Activated T-cell treated with anti-CD3 and anti-CD28 coated beads for 1 hour (primary cell): ENCODE measurements at regions not wholly inside any gene's neighbourhood (a gene's known extent, or its start where the extent isn't known, plus 50 kb on each side); places are given as distances from the start of the nearest gene placed in this dataset.
"Not testable (repeated sequence)": the region's sequence is repeated elsewhere in the genome, so short reads cannot be mapped to it uniquely, and the experiment has no call there.

ENCODE experiments used
- DNase-seq: peaks from one replicate; pipeline ENCODE4 v3.0.0-alpha.2; 2020; ENCODE audit warnings: low read depth

DNA sequence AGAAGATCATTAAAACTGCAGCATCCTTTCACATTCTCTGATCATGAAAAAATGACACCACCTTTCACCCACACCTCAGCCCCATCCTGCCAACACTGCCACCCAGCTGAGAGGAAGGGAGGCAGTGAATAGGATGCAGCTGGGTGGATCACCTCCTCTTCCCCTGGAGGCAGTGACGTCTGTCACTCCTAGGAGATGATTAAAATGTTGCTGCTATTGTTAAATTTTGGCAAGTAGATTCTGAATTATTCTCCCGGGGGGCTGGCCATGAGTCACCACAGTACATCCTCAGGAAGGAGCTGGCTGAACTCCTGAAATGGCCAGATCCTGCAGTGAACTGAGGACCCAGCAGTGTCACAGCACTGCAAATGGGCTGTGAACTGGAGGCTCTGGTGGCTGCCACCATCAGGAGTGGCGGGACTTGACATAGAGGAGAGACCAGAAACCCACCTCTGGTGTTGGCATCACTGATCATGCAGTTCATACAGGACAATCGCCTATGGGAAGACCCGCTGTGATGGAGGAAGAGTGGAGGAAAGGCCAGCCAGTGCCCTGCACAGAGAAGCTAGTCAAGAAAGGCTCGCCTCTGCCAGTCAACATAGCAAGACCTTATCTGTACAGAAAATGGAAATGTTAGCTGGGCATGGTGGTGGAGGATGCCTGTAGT, 199.1 kb downstream of the FAM43A start:
- DNase-seq: no peak

GRCh38 chr3:194885766-194886165, 200.1 kb downstream of the FAM43A start:
- no peak for DNase-seq

DNA sequence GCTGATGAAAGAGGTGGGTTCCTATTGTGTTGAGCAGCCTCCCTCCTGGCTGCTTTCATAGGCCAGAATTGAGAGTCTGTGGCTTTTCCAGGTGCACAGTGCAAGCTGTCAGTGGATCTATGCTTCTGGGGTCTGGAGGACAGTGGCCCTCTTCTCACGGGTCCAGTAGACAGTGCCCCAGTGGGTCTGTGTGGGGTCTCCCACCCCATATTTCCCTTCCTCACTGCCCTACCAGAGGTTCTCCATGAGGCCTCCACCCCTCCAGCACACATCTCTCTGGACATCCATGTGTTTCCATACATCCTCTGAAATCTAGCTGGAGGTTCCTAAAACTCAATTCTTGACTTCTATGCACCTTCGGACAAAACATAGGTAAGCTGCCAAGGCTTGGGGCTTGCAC, 201.2 kb downstream of the FAM43A start:
- no peak for DNase-seq

GRCh38 chr3:194888062-194888461, 202.4 kb downstream of the FAM43A start:
- not testable (repeated sequence) for DNase-seq

- DNase-seq: no peak
Measured at GRCh38 chr3:194888916-194889315, 203.2 kb downstream of the FAM43A start.

- DNase-seq: no peak
Measured at GRCh38 chr3:194890091-194890490, 204.4 kb downstream of the FAM43A start.

DNA sequence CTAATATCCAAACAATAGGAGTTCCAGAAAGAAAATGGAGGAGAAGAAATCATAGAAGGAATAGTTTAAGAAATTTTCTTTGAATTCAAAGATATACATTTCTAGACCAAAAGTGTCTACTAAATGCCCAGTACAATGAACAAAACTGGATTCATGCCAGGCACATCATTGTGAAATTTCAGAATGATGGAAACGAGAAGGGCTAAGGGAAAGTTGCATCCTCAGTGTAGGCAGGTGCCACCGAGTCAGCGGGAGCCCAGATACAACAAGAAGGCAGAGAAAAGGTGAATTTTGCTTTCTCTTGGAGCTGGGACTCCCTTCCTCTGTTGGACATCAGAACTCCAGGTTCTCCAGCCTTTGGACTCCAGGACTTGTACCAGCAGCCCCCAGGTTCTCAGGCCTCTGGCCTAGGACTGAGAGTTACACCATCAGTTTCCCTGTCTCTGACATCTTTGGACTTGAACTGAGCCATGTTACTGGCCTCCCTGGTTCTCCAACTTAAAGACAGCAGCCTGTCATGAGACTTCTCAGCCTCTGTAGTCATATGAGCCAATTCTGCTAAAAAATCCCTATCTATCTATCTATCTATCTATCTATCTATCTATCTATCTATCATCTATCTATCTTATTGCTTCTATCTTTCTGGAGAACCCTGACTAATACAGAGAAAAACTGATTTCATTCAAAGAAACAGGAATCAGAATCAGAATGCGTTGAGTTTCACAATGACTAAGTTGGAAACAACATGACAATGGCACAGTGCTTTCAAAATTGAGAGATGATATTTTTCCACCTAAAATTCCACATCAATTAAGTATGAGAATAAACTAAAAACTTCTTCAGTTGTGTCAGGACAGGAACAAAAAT, 207.7 kb downstream of the FAM43A start:
- DNase-seq: no peak

DNA sequence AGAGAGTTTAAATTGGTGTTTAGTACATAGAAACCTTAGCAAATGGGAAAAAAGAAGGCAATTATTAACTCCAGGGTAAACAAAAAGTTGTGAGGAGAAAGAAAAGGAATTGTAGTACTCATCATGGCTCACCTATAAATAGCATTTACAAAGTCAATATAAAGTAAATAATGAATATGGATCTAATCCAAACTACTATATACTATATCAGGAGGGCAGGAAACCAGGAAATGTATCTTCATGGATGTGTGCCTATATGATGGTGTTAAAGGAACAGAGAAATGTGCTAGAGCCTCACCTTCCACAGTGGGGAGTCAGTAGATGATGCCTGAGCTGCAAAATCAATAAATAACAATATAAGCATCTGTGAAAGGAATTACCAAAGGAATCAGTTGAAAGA, 208.9 kb downstream of the FAM43A start:
- no peak for DNase-seq

- DNase-seq: no peak
Measured at GRCh38 chr3:194900854-194901522, 215.3 kb downstream of the FAM43A start.

DNA sequence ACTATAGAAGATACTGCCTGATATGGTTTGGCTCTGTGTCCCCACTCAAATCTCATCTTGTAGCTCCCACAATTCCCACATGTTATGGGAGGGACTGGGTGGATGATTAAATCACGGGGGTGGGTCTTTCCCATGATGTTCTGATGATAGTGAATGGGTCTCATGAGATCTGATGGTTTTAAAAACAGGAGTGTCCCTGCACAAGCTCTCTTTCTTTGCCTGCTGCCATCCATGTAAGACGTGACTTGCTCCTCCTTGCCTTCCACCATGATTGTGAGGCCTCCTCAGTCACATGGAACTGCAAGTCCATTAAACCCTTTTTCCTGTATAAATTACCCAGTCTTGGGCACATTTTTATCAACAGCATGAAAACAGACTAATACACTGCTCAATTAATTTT, 217.8 kb downstream of the FAM43A start:
- not testable (repeated sequence) for DNase-seq

DNA sequence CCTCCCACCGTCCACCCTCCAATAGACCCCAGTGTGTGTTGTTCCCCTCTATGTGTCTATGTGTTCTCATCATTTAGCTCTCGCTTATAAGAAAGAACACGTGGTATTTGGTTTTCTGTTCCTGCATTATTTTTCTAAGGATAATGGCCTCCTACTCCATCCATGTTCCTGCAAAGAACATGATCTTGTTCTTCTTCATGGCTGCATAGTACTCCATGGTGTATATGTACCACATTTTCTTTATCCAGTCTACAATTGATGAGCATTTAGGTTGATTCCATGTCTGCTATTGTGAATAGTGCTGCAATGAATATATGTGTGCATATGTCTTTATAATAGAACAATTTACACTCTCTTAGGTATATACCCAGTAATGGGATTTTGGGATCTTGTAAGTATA, 219.3 kb downstream of the FAM43A start:
- DNase-seq: not testable (repeated sequence)

DNA sequence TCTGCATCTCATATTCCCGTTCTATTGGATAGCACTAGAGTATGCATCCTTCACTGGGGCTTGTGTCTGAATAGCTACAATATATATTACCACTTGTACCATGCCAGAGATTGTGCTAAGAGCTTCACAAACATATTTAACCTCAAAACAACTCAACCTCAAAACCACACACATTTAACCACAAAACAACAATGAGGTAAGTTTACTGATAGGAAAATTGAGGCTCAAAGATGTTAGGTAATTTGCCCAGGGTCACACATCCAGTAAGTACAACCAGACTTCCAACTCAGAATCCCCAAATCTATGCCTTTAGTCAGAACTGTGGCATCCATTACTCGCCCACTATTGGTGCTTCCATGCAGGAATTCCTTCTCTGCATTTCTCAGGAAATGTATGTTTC, 220.0 kb downstream of the FAM43A start:
- no peak for DNase-seq

- DNase-seq: no peak
Measured at GRCh38 chr3:194906229-194906629, 220.5 kb downstream of the FAM43A start.

- DNase-seq: no peak
Measured at GRCh38 chr3:194906970-194907629, 221.4 kb downstream of the FAM43A start.

DNA sequence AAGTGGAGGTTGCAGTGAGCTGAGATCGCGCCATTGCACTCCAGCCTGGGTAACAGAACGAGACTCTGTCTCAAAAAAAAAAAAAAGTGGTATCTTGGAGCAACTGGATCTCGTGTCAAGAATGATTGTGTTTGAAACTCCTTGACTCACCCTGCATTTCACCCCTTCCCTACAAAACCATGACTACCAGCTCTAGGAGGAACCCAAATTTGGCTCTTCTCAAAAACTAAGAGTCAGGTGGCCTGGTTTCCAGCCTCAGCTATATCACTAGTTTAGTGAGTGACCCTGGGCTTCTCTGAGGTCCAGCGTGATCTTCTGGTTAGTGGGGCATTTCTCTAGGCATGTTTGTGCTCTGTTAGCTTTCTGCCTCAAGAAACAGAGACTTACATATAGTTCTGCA, 222.1 kb downstream of the FAM43A start:
- no peak for DNase-seq

GRCh38 chr3:194908496-194908895, 222.8 kb downstream of the FAM43A start:
- DNase-seq: no peak

DNA sequence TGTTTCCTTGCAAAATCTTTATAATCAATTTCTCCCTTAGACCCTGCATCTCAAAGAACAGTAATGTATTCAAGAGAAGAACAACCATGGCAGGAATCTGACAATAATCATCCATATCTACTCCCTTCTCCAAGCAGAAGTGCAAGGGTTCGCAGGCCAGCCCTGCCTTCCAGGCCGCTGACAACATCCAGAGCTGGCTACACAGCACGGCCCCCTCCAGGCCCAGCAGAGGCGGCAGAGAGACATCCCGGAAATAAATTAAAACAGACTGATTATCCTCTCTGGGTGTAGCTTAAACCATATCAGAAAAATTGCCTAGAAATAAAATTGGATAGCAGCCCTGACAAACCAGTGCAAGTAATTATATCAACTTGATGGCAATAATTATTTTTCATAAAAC, 223.3 kb downstream of the FAM43A start:
- no peak for DNase-seq

DNA sequence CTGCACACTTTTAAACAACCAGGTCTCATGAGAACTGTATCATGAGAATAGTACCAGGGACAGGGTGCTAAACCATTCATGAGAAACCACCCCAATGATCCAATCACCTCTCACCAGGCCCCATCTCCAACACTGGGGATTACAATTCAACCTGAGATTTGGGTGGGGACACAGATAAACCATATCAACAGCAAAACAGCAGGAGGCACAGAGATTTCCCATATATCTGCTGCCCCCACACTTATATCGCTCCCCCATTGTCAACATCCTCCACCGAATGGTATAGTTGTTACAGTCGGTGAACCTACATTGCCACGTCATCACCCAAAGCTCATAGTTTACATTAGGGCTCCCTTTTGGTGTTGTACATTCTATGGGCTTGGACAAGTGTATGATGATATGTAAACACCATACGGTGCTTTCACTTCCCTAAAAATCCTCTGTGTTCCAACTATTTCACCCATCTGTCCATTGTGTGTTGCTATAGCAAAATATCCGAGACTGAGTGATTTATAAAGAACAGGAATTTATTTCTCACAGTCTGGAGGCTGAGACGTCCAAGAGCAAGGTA, 224.8 kb downstream of the FAM43A start:
- no peak for DNase-seq

DNA sequence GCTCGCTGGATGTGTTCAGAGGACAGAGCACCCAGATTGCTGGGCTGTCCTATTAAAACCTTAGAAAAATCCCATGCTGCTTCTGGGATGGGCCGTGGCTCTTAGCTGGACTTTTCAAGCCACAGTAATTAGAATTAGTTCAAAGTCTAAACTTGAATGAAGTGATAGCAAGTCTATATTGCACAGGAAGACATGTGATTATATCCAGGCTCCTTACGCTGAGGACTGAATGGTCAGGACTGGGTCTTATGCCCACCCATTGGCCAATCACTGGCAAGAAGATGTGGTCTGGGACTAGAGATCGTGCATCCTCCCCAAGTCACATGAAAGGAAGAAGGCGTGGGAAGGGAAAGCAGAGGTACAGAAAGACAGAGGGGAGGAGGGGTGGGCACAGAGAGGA, 227.6 kb downstream of the FAM43A start:
- no peak for DNase-seq

GRCh38 chr3:194924889-194925288, 239.2 kb downstream of the FAM43A start:
- DNase-seq: not testable (repeated sequence)

DNA sequence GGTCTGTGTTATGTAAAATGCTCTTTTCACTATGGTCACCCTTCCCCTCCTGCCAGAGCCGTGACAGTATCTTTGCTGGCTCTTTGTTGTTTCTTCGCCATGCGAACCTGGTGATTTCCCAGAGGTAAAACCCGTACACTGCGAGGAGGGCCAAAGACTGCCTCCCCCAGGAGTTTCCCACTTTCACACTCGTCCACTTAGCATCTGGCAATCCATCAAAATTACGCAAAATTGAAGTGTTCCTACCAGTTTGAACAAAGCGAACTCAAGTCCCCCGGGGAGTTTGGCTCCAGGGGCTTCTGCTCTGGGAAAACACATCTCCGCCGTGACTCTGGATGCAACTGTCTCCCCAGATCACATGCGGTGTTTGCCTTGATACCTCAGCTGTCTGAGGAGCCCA, 239.9 kb downstream of the FAM43A start:
- no peak for DNase-seq

GRCh38 chr3:194928227-194928626, 242.5 kb downstream of the FAM43A start:
- no peak for DNase-seq
